Fibroblast of mammary gland (primary cell): ENCODE measurements at regions not wholly inside any gene's neighbourhood (a gene's known extent, or its start where the extent isn't known, plus 50 kb on each side); places are given as distances from the start of the nearest gene placed in this dataset.

Source experiments
- DNase-seq: peaks from one replicate; pipeline ENCODE4 v3.0.0-alpha.2; 2010; ENCODE audit warnings: low read depth
- H3K4me3 ChIP-seq: 2 replicates; pipeline ENCODE4 v1.5.1; 2011; ENCODE audit warnings: low read depth, mild to moderate bottlenecking, low read length, moderate library complexity; ENCODE audit not compliant: control insufficient read depth
- CTCF ChIP-seq: conservative IDR thresholded peaks from 2 replicates; pipeline ENCODE4 v1.5.1; 2011; ENCODE audit warnings: low read depth, low read length, inconsistent platforms; ENCODE audit not compliant: control insufficient read depth, insufficient read depth

DNA sequence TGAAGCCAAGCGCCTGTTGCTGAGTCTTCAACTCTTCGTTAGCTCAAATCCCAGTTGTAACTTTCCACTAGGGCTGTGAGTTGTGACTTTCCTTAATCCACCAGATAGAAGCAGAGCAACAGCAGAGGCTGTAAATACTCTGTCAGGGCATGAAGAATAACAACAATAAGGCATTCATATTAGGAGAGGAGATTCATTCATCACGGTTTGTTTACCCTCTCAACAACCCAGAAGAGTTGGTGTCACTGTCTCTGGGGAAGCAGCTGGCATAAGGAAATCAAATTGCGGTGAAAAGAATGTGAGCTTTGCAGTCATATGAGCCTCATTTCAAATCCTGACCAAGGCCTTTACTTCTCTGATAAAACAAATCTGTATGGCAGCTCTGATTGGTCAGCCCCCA lies 184.8 kb downstream of the SHQ1 start:
- DNase-seq, result no peak
- no peak overlapping the region for H3K4me3 ChIP-seq
- no peak for TF ChIP-seq CTCF

GRCh38 chr3:72661115-72661457 lies 187.2 kb downstream of the SHQ1 start:
- no peak overlapping the region for H3K4me3 ChIP-seq
- TF ChIP-seq CTCF, result no peak
- peak; percentile 79 for DNase-seq

DNA sequence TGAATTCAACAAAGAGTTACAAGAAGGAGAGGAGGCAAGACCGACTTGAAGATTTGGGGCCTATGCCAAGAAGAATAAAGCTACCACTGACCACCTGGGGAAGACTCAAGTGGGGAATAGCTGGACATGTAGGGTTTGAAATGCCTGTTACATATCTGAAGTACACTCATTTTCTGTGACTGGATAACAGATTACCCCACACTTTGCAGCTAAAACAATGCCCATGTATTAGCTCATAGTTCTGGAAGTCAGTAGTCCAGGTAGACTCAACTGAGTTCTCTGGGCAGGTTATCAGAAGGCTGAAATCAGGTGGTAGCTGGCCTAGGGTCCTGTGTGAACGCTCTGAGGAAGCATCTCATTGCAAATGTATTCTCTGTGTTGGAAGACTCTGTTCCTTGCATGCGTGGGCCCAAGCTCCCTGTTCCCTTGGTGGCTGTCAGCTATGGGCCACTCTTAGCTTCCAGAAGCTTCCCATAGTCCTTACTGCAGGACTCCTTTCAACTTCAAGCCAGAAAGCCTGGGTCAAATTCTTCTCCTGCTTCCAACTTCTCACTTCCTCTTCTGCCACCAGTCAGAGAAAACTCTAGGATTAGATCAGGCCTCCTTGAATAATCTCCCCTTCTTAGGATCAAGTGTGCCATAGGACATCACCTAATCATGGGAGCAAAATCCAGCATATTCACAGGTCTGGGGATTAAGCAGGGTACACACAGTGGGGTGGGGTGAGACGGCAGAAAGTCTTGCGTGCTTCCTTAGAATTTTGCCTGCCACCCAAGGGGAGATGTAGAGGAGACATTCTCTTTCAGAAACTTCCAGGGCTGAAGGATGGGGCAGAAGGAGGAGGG lies 187.8 kb downstream of the SHQ1 start:
- H3K4me3 ChIP-seq, result no peak overlapping the region
- DNase-seq, result no peak
- TF ChIP-seq CTCF, result no peak

GRCh38 chr3:72659596-72659995 lies 188.6 kb downstream of the SHQ1 start:
- H3K4me3 ChIP-seq, result no peak overlapping the region
- no peak for TF ChIP-seq CTCF
- DNase-seq, result no peak

DNA sequence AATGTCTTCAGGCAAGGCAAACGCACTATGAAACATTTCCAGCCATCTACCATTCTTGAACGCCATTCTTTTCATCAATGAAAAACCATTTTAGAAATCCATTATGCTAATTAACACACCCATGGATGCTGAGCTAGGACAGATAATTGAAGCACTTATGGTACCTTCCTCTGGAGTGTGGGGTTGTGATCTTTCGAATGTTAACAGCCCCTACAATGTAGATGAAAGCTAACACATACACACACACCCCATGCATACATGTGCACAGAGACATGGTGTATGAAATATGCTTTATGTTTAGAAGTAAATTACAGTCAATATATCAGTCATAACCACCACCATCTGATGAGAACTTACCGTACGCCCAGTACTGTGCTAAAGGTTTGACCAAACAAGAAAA lies 189.1 kb downstream of the SHQ1 start:
- no peak for DNase-seq
- no peak for TF ChIP-seq CTCF

DNA sequence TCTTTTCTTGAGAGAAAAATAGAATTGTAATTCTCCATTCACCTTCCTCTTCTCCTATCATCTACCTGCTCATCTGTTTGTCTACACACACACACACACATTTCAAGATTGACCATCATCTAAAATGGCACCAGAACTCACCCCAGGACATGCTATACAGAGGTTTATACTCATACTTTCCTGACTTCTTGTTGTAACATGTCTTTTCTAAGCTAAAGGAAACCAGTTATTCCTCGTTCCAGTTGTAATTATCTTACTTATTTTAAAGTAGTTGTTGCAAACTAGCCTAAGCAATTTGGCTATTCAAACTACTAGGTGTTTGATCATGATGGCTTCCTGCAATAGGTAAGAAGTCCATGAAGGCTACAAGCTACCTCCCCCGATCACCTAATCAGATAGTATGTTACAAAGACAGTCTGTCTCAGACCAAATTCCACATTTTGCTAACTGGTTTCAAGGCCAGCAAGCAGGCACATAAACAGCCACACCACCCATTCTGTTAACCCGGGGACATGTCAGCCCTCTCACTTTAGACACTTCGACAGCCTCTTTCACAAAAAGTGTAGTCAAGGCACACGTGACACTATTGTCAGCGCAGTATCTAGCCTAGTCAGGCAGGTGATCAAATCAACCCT lies 189.7 kb downstream of the SHQ1 start:
- no peak for DNase-seq

More for the DNA sequence above, 189.1 kb downstream of the SHQ1 start:
- H3K4me3 ChIP-seq, result no peak overlapping the region

More for the DNA sequence above, 189.7 kb downstream of the SHQ1 start:
- H3K4me3 ChIP-seq, result no peak overlapping the region
- TF ChIP-seq CTCF, result no peak
